ENCODE measurements at regions not wholly inside any gene's neighbourhood (a gene's known extent, or its start where the extent isn't known, plus 50 kb on each side); places are given as distances from the start of the nearest gene placed in this dataset.

- intact Hi-C loops (cut with DNase I), result no loop called here
- TF ChIP-seq POLR2A (IDR thresholded peaks at IDR 0.05), result no peak
- ATAC-seq (no peak), DNase-seq (no peak)
- no peaks in the 10 kb centered on the region for H3K9me3 ChIP-seq
- H3K27me3 ChIP-seq, result no peaks in the 10 kb centered on the region
- no peak overlapping the region for H3K27ac ChIP-seq
- H3K4me1 ChIP-seq, result no peaks in the 10 kb centered on the region
- H3K36me3 ChIP-seq (replicated peaks in 1 of 2; ENCODE audit: insufficient read depth in 1 of 2, low read depth in 2 of 2), result no peaks in the 10 kb centered on the region
- no peak overlapping the region for H3K4me3 ChIP-seq
- WGBS, 2 donors, result 26 to 29% methylated on average over 3 of the region's 3 CpGs
Measured at GRCh38 chr2:199627417-199627816, 169.7 kb upstream of the SATB2 start.

DNA sequence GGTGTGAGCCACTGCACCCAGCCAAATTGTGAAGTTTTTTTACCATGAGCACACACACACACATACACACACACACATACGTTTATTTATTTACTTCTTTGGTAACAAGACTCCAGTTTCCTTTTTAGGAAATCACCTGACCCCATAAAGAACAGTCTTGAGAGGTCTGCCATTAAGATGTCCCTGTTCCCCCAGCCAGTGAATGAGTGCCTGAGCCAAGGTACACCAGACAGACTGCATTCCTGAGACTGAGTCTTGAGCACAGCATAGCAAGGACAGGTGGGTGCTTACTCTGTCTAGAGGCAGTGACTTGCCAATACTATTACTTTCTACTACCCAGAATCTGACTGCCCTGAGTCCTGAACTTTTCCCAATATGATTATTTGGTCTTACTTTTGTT, 167.2 kb upstream of the SATB2 start:
- Histone ChIP-seq H3K4me1 (no peaks in the 10 kb centered on the region), H3K9me3 (no peaks in the 10 kb centered on the region), H3K27ac (no peak overlapping the region), H3K4me3 (no peak overlapping the region), H3K27me3 (no peaks in the 10 kb centered on the region), H3K36me3 (replicated peaks in 1 of 2; ENCODE audit: insufficient read depth in 1 of 2, low read depth in 2 of 2) (no peaks in the 10 kb centered on the region)
- TF ChIP-seq CTCF (IDR thresholded peaks at IDR 0.05) (no peak), POLR2A (IDR thresholded peaks at IDR 0.05) (no peak)
- DNase-seq (no peak), ATAC-seq (no peak)
- WGBS, 2 donors, result 0 to 23% methylated on average over 1 of the region's 1 CpG
- intact Hi-C loops (cut with DNase I), result no loop called here

- Histone ChIP-seq H3K4me1 (no peaks in the 10 kb centered on the region), H3K27ac (no peak overlapping the region), H3K4me3 (no peak overlapping the region), H3K36me3 (replicated peaks in 1 of 2; ENCODE audit: insufficient read depth in 1 of 2, low read depth in 2 of 2) (no peaks in the 10 kb centered on the region), H3K9me3 (no peaks in the 10 kb centered on the region), H3K27me3 (no peaks in the 10 kb centered on the region)
- no peak for DNase-seq
- ATAC-seq, result no peak
- 74 to 80% methylated on average over 4 of the region's 4 CpGs for WGBS, 2 donors
- TF ChIP-seq POLR2A (IDR thresholded peaks at IDR 0.05) (no peak), CTCF (IDR thresholded peaks at IDR 0.05) (no peak)
- intact Hi-C loops (cut with DNase I), result no loop called here
Measured at GRCh38 chr2:199612509-199613130, 154.9 kb upstream of the SATB2 start.

DNA sequence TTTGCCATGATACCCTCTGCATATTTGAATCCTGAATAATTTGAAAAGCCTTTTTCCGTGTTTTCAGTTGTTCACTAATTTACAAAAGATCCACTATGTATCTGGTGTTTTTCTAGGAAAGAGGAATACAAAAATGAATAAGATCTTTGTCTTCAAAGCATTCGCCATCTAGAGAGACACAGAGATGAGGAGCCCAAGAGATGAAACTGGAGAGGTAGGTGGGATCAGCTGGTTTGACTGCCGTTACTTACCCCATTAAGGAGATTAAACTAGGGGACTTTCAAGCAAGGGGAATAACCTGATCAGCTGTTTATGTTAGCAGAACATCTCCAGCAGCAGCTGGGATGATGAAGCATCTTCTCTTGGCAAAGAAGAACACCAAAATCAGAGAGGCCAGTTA, 150.2 kb upstream of the SATB2 start:
- H3K27me3 ChIP-seq, result no peaks in the 10 kb centered on the region
- 60 to 67% methylated on average over 3 of the region's 3 CpGs for WGBS, 2 donors
- no peak for DNase-seq
- ATAC-seq, result no peak
- H3K4me1 ChIP-seq, result peaks cover 4% of the 10 kb centered on the region
- no peaks in the 10 kb centered on the region for H3K36me3 ChIP-seq (replicated peaks in 1 of 2; ENCODE audit: insufficient read depth in 1 of 2, low read depth in 2 of 2)
- TF ChIP-seq CTCF (IDR thresholded peaks at IDR 0.05) (no peak), POLR2A (IDR thresholded peaks at IDR 0.05) (no peak)
- no peaks in the 10 kb centered on the region for H3K9me3 ChIP-seq
- intact Hi-C loops (cut with DNase I), result no loop called here
- no peak overlapping the region for H3K4me3 ChIP-seq
- no peak overlapping the region for H3K27ac ChIP-seq

DNA sequence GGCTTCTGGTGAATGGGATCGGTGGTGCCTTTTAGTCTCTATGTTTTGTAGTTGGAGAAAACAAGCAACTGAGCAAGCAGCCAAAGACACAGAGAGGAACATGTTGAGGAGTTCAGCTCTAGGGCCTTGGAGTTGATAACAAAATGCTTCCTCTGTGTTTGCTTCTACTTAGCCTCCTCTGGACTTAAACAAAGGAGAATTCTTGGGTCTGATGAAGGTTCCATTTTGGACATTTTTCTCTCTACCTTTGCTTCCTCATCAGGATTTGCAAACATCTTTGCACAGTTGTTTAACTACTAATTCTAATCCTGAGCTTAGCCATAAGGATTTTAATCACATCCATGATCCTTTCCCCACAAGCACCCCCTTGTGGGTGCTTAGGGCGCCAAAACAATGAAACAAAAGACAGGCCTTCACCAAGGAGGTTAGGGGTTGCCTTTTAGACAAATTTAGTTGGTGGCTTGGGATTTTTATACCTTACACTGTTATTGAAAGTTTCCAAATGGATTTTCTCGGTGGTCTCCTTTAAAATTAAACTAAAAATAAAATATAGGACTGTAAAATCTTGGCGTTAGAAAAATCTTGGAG, 148.5 kb upstream of the SATB2 start:
- H3K27ac ChIP-seq, result no peak overlapping the region
- intact Hi-C loops (cut with DNase I), result no loop called here
- no peak overlapping the region for H3K4me3 ChIP-seq

More for the DNA sequence above, 148.5 kb upstream of the SATB2 start:
- WGBS, 2 donors, result 53 to 58% methylated on average over 4 of the region's 4 CpGs
- no peaks in the 10 kb centered on the region for H3K27me3 ChIP-seq
- H3K9me3 ChIP-seq, result no peaks in the 10 kb centered on the region
- TF ChIP-seq POLR2A (IDR thresholded peaks at IDR 0.05) (no peak), CTCF (IDR thresholded peaks at IDR 0.05) (no peak)
- H3K36me3 ChIP-seq (replicated peaks in 1 of 2; ENCODE audit: insufficient read depth in 1 of 2, low read depth in 2 of 2), result no peaks in the 10 kb centered on the region
- ATAC-seq (no peak), DNase-seq (no peak)
- H3K4me1 ChIP-seq, result peaks cover 4% of the 10 kb centered on the region
